HEK293T (cell line): ENCODE measurements at regions not wholly inside any gene's neighbourhood (a gene's known extent, or its start where the extent isn't known, plus 50 kb on each side); places are given as distances from the start of the nearest gene placed in this dataset.

Experiments used
- BHLHE40 ChIP-seq: fragments of 450-650 bp; IDR thresholded peaks from 2 replicates; pipeline ENCODE4 v1.6.1; 2016; ENCODE audit warnings: mild to moderate bottlenecking, moderate library complexity, borderline replicate concordance
- FOXA1 ChIP-seq: fragments of 450-650 bp; IDR thresholded peaks from 2 replicates; pipeline ENCODE4 v1.6.1; 2016; ENCODE audit warnings: mild to moderate bottlenecking
- SP1 ChIP-seq: fragments of 450-650 bp; IDR thresholded peaks from 2 replicates; pipeline ENCODE4 v1.6.1; 2017
- SUZ12 ChIP-seq: fragments of 450-650 bp; IDR thresholded peaks from 2 replicates; pipeline ENCODE4 v1.6.1; 2016; ENCODE audit warnings: mild to moderate bottlenecking
- TARDBP ChIP-seq: fragments of 450-650 bp; IDR thresholded peaks from 2 replicates; pipeline ENCODE4 v1.6.1; 2016

DNA sequence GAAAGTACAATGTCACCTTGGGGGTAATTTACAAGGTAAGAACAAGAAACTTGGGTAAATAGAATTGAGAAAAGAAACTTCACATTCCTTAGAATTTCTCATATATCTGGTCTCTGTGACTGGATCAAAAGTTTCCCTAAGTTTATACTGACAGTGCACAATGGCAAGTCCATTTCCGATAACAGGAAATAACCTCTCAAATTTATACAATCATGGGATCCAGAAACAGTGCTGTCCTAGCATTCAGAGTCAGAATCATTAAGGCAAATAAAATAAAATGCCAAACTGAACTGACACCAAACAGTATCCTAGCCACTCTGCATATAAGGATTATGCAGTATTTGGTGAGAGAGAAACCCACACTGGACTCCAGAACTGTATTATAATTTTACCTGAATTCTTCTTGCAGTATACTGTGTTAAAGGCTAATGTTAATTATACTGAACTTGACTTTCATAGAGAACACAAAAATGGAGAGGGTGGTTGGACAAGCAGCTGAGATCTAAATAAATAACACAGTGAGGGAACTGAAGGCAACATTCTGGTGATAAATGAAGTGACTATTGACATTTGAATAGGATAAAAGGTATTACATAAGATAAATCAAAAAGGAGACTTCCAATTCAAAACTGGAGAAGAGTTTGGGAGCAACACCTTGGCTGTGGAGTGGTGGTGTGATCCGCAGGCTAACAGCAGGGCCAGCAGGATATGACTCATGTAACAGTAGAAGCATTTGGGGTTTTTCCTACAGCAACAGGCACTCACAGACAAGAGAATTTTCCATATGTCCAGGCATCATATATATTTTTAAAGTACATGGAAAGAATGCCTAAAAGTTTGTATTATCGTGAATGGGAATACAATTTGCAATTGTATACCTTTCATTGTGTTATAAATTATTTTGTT, 932.5 kb upstream of the MIR17HG start:
- TF ChIP-seq SUZ12 (no peak), SP1 (no peak), FOXA1 (no peak), TARDBP (no peak), BHLHE40 (no peak)
